ENCODE measurements at regions not wholly inside any gene's neighbourhood (a gene's known extent, or its start where the extent isn't known, plus 50 kb on each side); places are given as distances from the start of the nearest gene placed in this dataset.
"Not testable (repeated sequence)": the region's sequence is repeated elsewhere in the genome, so short reads cannot be mapped to it uniquely, and the experiment has no call there.

- not testable (repeated sequence) for TF ChIP-seq CTCF (IDR thresholded peaks at IDR 0.05 in 2 of 3, conservative IDR thresholded peaks at IDR 0.05 in 1 of 3; ENCODE audit: borderline replicate concordance in 1 of 3, insufficient read depth in 1 of 3, low read depth in 2 of 3, low read length in 2 of 3); TCF7L2 (IDR thresholded peaks at IDR 0.05; ENCODE audit: borderline replicate concordance, extremely low read depth, insufficient read depth, insufficient read length)
Measured at GRCh38 chr10:7104379-7104778, 306.5 kb downstream of the SFMBT2 start.

All from HCT116 (cell line).